ENCODE measurements at regions not wholly inside any gene's neighbourhood (a gene's known extent, or its start where the extent isn't known, plus 50 kb on each side); places are given as distances from the start of the nearest gene placed in this dataset.

GRCh38 chr6:10235344-10235743 is 179.5 kb downstream of the TFAP2A start:
- TF ChIP-seq CTCF (IDR thresholded peaks at IDR 0.05; ENCODE audit: unreplicated experiment) = no peak
- no peak for DNase-seq
- CTCF ChIA-PET = no interaction called here

GRCh38 chr6:10230531-10230930 is 184.3 kb downstream of the TFAP2A start:
- CTCF ChIA-PET = no interaction called here
- no peak for TF ChIP-seq CTCF (IDR thresholded peaks at IDR 0.05; ENCODE audit: unreplicated experiment)
- intact Hi-C loops (cut with micrococcal nuclease; ENCODE audit: unreplicated experiment) = no loop called here
- Mint-ChIP-seq H3K9me3 (ENCODE audit: low read depth, unreplicated experiment) (peaks cover 10% of the 10 kb centered on the region), H3K27ac (ENCODE audit: unreplicated experiment) (no peak overlapping the region), H3K27me3 (ENCODE audit: unreplicated experiment) (peaks cover 12% of the 10 kb centered on the region), H3K36me3 (ENCODE audit: insufficient read depth, unreplicated experiment) (no peaks in the 10 kb centered on the region), H3K4me1 (ENCODE audit: low read depth, unreplicated experiment) (no peaks in the 10 kb centered on the region), H3K4me3 (ENCODE audit: low read depth, unreplicated experiment) (no peak overlapping the region)
- BruUV-seq (replicated peaks) = no TSS peak
- DNase-seq = no peak

More at GRCh38 chr6:10235344-10235743, 179.5 kb downstream of the TFAP2A start:
- H3K9me3 Mint-ChIP-seq (ENCODE audit: low read depth, unreplicated experiment) = no peaks in the 10 kb centered on the region
- H3K36me3 Mint-ChIP-seq (ENCODE audit: insufficient read depth, unreplicated experiment) = no peaks in the 10 kb centered on the region
- H3K27ac Mint-ChIP-seq (ENCODE audit: unreplicated experiment) = no peak overlapping the region
- no peaks in the 10 kb centered on the region for H3K4me1 Mint-ChIP-seq (ENCODE audit: low read depth, unreplicated experiment)
- no peaks in the 10 kb centered on the region for H3K27me3 Mint-ChIP-seq (ENCODE audit: unreplicated experiment)
- no TSS peak for BruUV-seq (replicated peaks)
- no peak overlapping the region for H3K4me3 Mint-ChIP-seq (ENCODE audit: low read depth, unreplicated experiment)
- intact Hi-C loops (cut with micrococcal nuclease; ENCODE audit: unreplicated experiment) = no loop called here

GRCh38 chr6:10223841-10224240 is 191.0 kb downstream of the TFAP2A start:
- peaks cover 14% of the 10 kb centered on the region for H3K9me3 Mint-ChIP-seq (ENCODE audit: low read depth, unreplicated experiment)
- no peak for TF ChIP-seq CTCF (IDR thresholded peaks at IDR 0.05; ENCODE audit: unreplicated experiment)
- no peak overlapping the region for H3K4me3 Mint-ChIP-seq (ENCODE audit: low read depth, unreplicated experiment)
- BruUV-seq (replicated peaks) = no TSS peak
- H3K36me3 Mint-ChIP-seq (ENCODE audit: insufficient read depth, unreplicated experiment) = no peaks in the 10 kb centered on the region
- no peaks in the 10 kb centered on the region for H3K4me1 Mint-ChIP-seq (ENCODE audit: low read depth, unreplicated experiment)
- CTCF ChIA-PET = no interaction called here
- no peak for DNase-seq
- intact Hi-C loops (cut with micrococcal nuclease; ENCODE audit: unreplicated experiment) = no loop called here
- peaks cover 21% of the 10 kb centered on the region for H3K27me3 Mint-ChIP-seq (ENCODE audit: unreplicated experiment)
- no peak overlapping the region for H3K27ac Mint-ChIP-seq (ENCODE audit: unreplicated experiment)

GRCh38 chr6:10221178-10221577 is 193.7 kb downstream of the TFAP2A start:
- no peaks in the 10 kb centered on the region for H3K36me3 Mint-ChIP-seq (ENCODE audit: insufficient read depth, unreplicated experiment)
- H3K4me1 Mint-ChIP-seq (ENCODE audit: low read depth, unreplicated experiment) = no peaks in the 10 kb centered on the region
- no peak overlapping the region for H3K4me3 Mint-ChIP-seq (ENCODE audit: low read depth, unreplicated experiment)
- no peak overlapping the region for H3K27ac Mint-ChIP-seq (ENCODE audit: unreplicated experiment)
- no TSS peak for BruUV-seq (replicated peaks)
- no peak for DNase-seq
- no peak for TF ChIP-seq CTCF (IDR thresholded peaks at IDR 0.05; ENCODE audit: unreplicated experiment)
- peaks cover 9% of the 10 kb centered on the region for H3K9me3 Mint-ChIP-seq (ENCODE audit: low read depth, unreplicated experiment)
- intact Hi-C loops (cut with micrococcal nuclease; ENCODE audit: unreplicated experiment) = no loop called here
- CTCF ChIA-PET = no interaction called here
- peaks cover 15% of the 10 kb centered on the region for H3K27me3 Mint-ChIP-seq (ENCODE audit: unreplicated experiment)

- Mint-ChIP-seq H3K36me3 (ENCODE audit: insufficient read depth, unreplicated experiment) (no peaks in the 10 kb centered on the region), H3K4me3 (ENCODE audit: low read depth, unreplicated experiment) (no peak overlapping the region), H3K27me3 (ENCODE audit: unreplicated experiment) (no peaks in the 10 kb centered on the region), H3K4me1 (ENCODE audit: low read depth, unreplicated experiment) (no peaks in the 10 kb centered on the region), H3K27ac (ENCODE audit: unreplicated experiment) (no peak overlapping the region), H3K9me3 (ENCODE audit: low read depth, unreplicated experiment) (peaks cover 3% of the 10 kb centered on the region)
- intact Hi-C loops (cut with micrococcal nuclease; ENCODE audit: unreplicated experiment) = no loop called here
- TF ChIP-seq CTCF (IDR thresholded peaks at IDR 0.05; ENCODE audit: unreplicated experiment) = no peak
- DNase-seq = no peak
- CTCF ChIA-PET = no interaction called here
- no TSS peak for BruUV-seq (replicated peaks)
Measured at GRCh38 chr6:10219510-10219909, 195.4 kb downstream of the TFAP2A start.
